Muscle of arm (tissue), 1 donor: ENCODE measurements at regions not wholly inside any gene's neighbourhood (a gene's known extent, or its start where the extent isn't known, plus 50 kb on each side); places are given as distances from the start of the nearest gene placed in this dataset.
"Not testable (repeated sequence)": the region's sequence is repeated elsewhere in the genome, so short reads cannot be mapped to it uniquely, and the experiment has no call there.

Experiments used
- DNase-seq: peaks from one replicate; pipeline ENCODE4 v3.0.0-alpha.2; 2013

DNA sequence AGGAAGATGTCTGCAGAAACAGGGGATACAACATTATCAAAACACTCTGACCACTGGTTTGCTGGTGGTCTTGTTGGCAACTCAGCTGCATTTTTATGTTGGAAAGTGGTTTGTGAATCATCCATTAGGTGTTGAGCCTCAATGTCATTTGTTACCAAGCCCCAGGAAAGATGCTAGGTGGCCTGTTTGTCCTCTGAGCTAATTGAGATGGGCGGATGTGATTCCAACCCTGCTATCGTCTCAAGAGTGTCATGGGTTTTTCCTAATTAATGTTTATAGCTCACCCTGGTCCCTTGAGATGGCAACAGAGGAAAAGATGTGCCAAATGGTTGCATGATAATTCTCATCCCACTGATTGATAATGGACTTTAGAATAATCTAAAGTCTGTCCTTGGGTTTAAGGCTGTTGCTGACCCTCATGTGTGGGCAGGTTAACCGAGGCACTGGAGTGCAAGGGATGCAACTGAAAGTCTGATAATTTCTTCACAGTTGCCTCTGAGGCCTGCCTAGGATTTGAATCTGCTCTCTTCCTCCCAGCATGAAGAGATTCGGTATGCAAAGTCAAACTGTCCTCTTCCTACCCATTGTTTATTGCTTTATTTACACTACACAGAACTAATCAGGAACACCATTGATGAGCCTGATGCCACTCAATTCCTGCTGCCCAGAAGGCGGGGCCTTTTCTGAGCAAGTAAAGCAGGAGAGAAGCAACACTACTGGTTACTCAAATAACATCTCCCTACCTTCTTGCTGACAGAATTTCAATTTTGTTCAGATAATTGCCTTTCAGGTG is 166.2 kb upstream of the TBC1D5 start:
- DNase-seq, result no peak

DNA sequence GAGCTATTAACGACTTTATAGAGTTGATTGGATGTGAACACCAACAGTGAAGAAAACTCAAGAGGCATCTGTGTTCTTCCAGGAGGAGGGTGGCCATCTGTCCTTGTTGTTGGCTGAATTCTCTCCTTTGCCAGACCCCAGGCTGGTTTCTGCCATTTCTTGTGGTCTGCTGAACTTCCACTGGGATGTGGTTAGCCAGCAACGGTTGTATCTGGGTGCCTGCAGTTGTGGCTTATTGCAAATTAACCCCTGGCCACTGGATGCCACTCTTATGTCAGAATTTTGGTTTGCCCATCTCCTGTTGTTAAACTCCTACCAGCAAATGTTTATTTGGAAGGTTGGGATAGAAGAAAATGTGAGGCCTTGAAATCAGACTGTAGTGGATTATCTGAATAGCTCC is 163.6 kb upstream of the TBC1D5 start:
- DNase-seq, result no peak

DNA sequence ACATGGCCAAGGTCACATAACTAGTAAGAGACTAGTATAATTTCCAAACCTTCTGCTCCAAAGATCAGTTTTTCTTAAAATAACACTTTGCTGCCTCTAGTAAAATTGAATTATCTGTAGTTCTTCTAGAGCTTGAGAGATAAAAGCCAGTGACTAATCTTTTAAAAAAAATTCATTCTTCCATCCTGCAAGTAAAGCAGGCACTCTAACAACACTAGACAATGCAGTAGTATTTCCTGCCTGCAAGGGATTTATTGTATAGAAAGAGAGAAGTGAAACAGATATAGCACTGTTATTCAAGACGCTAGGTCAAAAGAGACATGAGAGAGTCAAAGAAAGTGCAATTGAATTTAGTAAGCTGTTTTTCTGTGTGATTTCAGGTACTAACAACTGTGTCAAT is 159.5 kb upstream of the TBC1D5 start:
- no peak for DNase-seq

DNA sequence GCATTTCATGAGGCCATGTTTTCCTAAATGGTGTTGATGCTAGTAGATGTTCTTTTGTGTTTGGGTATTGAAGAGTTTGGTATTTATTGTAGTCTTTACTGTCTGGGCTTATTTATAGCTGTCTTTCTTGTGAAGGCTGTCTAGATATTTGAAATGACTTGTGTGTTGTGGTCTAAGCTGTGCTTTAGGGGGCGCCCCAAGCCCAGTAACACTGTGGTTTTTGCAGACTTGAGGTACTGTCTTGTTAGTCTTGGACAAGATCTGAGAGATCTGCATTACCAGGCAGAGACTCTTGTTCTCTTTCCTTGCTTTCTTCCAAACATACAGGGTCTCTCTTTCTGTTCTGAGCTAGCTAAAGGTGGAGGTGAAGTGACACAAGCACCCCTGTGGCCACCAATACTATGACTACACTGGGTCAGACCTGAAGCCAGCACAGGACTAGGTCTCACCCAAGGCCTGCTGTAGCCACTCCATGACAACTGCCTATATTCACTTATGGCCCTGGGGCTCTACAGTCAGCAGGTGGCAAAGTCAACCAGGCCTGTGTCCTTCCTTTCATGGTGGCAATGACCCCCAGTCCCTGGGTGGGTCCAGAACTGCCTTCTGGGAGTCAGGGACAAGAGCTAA is 152.1 kb upstream of the TBC1D5 start:
- peak; percentile 4 for DNase-seq

DNA sequence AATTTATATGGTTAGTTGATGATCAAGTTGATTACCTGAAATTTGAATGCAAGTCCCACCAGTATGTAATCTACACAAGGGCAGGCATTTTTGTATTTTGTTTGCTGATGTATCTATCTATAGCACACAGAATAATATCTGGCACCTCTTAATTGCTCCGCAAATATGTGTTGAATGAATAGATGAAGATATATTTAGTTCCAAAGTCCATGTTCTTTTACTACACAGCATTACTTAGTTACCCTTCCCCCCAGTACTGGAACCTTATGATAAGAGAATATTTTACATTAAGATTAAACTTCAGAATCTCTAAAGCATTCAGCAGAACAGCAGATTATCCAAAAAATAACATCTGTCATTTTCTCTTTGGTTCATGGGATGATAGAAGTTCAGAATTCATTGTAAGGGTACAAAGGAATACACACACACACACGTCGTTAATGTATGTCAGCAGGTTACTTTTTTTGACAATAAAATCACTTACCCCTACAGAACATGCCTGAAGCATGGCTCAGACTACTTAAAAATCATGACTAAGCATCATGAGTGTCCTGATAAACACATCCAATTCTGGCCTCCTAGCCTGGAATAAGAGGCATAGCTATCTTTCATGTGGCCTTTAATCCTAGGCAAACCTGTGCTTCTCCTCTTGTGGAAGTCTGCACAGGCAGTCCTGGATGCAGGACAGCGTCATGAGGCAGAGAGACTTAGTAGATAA is 148.9 kb upstream of the TBC1D5 start:
- DNase-seq, result no peak

DNA sequence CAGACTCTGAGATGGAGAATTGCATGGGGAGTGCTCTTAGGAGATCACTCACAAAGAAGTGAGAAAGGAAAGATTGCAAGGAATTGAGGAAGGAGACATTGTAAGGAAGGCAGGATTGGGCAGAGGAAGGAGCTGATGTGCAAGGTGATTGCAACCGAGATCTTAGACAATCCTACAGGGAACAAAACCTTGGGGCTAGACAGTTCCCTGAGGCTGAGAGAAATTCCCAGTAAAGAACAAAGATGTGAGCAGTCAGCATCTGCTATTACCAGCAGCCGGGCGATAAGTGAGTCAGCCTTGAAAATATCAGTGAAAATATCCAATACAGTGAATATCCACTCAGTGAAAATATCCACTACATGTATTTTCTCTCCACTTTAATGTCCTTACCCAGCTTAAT is 143.6 kb upstream of the TBC1D5 start:
- no peak for DNase-seq

DNA sequence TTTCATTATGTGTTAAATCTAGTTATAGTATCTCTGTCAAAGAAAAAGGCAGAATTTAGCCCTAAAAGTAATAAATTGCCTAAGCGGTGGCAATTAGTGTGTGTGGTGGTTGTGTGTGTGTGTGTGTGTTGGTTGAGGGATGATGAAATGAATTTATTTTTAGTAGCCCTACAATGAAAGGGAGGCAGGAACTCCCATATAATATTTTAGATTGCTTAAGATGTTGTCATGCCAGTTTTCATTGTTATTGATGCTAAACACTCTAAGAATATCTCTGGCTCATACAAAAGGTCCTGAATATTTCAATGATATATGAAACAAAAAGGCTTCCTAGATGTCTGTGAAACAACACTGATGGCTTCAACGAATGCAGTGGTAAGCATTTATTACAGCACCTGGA is 140.6 kb upstream of the TBC1D5 start:
- no peak for DNase-seq

DNA sequence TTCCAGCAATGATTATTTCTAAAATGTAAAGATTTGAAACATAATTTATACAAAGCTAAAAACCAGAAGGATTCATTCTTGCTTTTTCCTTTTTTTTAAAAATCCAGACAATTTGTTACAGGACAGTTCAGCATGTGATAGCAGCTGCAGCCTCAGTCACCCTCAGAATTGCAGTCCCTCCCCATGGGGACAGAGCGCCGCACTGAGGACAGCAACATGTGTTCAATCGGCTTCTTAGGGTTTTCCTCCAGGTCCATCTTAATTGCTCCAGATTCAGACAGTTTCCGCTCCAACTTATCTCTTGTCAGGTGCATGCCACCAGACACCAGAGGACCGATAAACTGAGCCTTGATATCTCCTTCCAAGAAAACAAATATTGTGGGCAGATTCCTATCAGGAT is 134.9 kb upstream of the TBC1D5 start:
- no peak for DNase-seq

DNA sequence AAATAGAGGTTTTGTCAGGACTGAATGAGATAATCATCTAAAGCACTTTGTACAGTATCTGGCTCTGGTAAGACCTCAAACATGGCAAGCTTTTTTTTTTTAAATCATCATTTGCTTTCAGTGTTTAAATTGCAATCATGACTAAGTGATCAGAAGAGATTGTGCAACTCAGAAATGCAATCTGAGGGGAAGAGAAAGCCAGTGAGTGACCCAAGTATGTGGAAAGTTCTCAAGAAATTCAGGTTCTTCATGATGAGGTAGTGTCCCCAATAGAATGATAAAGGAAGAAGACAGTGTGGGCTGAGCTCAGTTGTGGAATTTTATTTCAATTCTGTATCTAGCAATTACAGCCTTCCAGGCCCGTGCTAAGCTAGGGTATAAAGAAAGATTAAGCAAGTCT is 132.2 kb upstream of the TBC1D5 start:
- DNase-seq, result no peak

DNA sequence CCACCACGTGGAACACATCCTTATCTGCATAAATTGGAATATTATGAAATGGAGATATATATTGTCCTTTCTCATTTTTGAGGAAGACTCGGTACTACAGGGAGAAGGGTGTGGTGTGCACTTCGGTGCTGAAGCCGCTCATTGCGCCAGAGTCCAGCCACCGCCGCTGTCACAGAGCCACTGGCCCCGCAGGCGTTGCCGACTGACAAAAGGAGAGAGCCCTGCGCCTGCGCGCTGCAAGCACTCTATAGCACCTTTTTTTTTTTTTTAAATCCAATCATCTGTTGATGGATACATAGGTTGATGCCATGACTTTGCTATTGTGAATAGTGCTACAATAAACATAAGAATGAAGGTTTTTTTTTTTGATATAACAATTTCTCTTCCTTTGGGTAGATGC is 130.0 kb upstream of the TBC1D5 start:
- no peak for DNase-seq

DNA sequence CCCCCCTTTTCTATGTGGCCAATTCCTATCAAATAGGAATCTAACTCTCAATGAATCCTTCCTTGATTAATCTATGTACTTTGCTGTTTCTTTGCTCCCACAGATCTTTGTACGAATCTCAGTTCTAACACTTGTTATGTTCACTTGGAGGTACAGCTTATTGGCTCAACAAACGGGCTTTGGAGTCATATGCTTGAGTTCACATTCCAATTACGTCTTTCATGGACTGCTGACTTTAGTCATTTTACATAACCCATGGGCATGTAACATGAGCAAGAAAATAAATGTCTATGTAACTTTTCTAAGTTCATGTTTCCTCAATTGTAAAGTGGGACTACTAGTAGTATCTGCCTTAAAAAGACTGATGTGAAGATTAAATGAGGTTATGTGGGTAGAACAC is 123.2 kb upstream of the TBC1D5 start:
- DNase-seq, result no peak

DNA sequence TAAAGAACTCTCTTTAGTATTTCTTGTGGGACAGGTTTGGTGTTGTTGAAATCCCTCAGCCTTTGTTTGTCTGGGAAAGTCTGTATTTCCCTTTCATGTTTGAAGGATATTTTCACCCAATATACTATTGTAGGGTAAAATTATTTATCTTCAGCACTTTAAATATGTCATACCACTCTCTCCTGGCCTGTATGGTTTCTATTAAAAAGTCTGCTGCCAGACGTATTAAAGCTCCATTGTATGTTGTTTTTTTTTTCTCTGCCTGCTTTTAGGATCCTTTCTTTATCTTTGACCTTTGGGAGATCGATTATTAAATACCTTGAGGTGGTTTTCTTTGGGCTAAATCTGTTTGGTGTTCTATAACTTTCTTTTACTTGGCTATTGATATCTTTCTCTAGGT is 119.0 kb upstream of the TBC1D5 start:
- no peak for DNase-seq

DNA sequence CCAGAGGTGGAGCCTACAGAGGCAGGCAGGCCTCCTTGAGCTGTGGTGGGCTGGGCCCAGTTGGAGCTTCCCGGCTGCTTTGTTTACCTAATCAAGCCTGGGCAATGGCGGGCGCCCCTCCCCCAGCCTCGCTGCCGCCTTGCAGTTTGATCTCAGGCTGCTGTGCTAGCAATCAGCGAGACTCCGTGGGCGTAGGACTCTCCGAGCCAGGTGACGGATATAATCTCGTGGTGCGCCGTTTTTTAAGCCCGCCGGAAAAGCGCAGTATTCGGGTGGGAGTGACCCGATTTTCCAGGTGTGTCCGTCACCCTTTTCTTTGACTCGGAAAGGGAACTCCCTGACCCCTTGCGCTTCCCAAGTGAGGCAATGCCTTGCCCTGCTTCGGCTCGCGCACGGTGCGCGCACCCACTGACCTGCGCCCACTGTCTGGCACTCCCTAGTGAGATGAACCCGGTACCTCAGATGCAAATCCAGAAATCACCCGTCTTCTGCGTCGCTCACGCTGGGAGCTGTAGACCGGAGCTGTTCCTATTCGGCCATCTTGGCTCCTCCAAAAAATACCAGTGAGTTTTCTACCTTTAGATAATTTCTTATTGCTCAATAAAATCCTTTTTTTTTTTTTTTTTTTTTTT is 118.5 kb upstream of the TBC1D5 start:
- not testable (repeated sequence) for DNase-seq

DNA sequence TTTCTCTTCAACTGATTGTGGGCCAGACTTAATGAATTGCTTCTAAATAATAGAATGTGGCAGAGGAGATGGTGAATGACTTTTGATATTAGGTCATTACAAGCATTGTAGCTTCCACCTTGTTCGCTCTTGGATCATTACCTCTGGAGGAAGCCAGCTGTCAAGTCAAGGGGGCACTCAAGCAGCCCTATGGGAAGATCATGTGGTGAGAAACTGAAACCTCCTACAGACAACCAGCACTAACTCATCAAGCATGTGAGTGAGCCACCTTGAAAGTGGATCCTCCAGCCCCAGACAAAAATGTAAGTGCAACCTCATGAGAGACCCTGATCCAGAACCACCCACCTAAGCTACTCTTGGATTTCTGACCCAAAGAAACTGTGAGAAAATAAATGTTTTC is 109.8 kb upstream of the TBC1D5 start:
- DNase-seq, result no peak

DNA sequence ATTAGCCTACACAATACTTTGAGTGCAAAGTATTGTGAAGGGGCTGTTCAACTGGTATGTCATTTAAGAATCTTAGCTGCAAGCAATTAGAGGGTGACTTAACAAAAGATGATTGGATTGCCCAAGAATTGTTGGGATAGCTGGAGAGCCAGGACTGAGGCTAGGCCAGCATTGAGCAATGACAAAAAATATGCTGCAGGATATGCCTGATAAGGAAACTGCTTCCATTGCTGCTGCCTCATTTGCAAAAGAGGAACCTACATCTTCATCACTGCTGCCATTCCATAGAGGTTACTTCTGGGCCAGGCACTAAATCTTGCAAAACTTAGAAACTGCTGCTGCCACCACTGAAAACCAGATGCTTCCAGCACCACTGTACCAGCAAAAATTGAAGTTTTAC is 108.0 kb upstream of the TBC1D5 start:
- no peak for DNase-seq

DNA sequence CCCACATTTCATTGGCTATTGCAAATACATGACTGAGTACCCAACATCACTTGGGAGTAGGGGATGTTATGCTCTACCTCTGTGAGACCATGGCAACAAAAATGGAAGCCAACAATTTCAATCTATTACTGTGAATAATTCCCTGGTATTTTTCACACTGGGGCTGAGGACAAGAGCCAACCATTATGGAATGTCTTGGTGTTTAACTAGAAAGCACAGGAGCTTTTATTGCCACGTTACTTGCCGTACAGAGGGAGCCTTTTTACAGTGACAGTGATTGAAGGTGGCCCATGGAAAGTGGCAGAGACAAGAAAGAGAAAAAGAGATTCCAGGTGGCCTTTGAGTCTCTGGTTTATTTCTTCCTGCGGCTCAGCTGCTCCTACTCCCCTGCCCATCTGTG is 105.7 kb upstream of the TBC1D5 start:
- DNase-seq, result no peak

DNA sequence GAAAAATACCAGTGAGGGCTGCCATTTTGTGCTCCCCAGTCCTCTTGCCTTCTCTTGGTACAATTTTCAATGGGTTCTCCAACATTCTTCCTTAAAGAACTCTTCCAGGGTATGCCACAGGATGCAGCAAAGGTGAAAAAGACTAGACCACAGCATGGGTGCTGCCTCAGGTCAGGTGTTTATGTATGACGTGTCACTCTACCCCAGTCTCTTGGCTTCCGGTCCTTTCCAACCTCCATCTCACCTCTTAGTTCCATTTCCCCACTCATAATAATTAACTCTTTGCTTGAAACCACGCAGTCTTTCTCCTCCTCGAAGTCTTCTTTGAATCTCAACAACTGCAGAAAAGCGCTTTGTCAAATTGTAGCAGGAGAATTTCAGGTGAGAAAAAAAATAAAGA is 104.7 kb upstream of the TBC1D5 start:
- no peak for DNase-seq

DNA sequence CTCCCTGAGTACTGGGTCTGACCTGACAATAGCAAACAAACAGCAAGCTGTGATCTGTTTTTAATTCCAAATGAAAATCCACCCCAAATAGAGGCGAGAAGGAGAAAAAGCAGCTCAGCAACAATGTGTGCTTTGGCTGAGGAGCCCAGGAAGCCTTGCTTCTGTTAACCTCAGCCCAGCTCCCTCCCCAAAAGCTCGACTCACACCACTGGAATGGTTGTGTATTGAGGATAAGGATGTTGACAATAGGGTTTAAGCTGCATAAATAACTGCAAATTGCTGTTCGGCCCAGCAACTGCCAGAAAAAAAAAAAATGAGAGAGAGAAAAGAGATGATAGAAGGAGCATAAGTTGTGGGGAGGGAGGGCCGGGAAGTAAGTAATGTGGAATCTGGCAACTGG is 104.0 kb upstream of the TBC1D5 start:
- no peak for DNase-seq

DNA sequence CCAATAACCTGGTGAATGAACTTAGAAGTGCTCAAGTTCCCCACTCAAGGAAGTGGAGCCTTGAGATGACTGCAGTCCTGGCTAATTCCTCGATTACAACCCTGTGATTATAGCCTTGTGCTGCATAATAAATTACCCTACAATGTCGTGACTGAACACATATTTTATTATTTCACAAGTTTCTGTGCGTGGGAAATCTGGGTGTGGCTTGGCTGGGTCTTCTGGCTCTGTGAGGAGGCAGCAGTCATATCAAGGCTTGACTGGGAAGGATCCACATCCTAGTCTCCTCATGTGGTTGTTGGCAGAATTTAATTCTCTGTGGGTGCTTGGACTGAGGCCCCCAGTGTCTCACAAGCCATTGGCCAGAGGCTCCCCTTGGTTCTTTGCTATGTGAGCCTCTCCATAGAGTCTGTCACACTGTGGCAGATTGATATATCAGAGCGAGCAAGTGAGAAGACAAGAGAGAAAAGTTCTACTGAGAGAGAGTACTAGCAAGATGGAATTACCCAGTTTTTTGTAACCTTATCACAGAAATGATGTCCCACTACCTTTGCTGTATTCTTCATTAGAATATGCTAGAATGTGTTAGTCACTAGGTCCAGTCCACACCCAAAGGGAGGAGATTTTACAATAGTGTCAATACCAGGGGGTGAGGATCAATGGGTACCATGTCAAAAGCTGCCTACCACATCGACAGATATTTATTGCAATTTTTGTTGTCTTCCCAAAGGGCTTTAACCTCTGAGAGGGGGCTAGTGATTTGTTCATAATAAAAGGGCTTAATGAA is 102.8 kb upstream of the TBC1D5 start:
- no peak for DNase-seq

DNA sequence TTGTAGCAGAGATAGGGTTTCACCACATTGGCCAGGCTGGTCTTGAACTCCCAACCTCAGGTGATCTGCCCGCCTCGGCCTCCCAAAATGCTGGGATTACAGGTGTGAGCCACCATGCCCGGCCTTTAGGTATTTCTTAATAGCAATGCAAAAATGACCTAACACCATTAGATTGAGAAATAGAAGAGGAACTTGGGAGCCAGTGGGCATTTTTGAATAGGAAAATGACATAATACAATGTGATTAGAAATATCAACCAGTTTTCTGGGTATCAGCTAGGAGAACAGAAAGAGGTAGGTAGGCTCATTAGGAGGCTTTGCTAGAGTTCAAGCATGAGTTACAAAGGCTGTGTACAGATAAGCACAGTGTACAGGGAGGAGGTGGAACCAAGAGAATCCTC is 101.8 kb upstream of the TBC1D5 start:
- no peak for DNase-seq

DNA sequence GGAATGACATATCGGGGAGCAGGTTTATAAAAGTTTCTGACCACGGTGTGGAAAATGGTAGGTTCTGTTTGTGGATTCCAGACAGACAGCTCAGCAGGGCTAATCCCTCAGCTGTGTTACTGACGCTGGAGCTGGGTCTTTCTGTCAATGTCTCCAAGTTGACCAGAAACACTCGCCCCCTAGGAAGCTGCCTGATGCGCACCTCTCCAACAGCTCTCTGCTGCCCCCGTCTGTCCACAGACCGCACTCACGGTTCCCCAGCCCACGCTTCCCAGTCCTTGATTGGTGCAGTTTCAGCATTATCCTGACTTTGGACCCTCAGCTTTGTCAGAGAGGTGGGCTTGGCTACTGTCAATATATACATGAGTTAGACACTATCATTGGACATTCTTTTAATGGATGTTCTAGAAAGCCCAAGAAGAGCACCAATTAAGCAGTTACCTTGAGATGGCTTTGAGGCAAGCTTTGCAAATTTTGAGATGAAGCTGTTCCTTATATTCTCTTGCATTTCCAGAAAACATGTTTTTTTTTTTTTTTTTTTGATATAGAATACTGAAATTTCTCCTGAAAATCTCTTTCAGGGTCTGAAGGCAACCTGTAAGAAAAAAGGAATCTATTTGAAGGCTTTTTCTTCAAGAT is 98.9 kb upstream of the TBC1D5 start:
- DNase-seq, result peak; percentile 66
